PC-3 (cell line): ENCODE measurements at regions not wholly inside any gene's neighbourhood (a gene's known extent, or its start where the extent isn't known, plus 50 kb on each side); places are given as distances from the start of the nearest gene placed in this dataset.

ENCODE experiments used
- ATAC-seq: fragments of 200-7000 bp; cut with Tn5 transposase; 2 replicates; pipeline ENCODE4 v1.9.1; 2020; ENCODE audit warnings: mild to moderate bottlenecking, moderate library complexity
- BruUV-seq: library from RNA; stranded (reverse); fragments of 400-500 nt; replicated peaks from 2 replicates; lab custom pipeline; 2021; lab: Mats Ljungman, UMichigan
- CTCF ChIA-PET: fragments of 300-600 bp; sonication (Branson Sonifier 250); formaldehyde crosslinking; loops from one replicate; lab custom pipeline; 2022; ENCODE audit warnings: antibody characterized with exemption; lab: Charles Lee
- POLR2A ChIA-PET: fragments of 300-600 bp; sonication (Branson Sonifier 250); formaldehyde crosslinking; loops from one replicate; lab custom pipeline; 2022; ENCODE audit warnings: antibody characterized with exemption; ENCODE audit not compliant: unreplicated experiment; lab: Charles Lee
- DNase-seq: peaks from one replicate; pipeline ENCODE4 v3.0.0-alpha.2; 2015
- H2AFZ ChIP-seq: fragments of 300-600 bp; sonication (generic); 2 replicates; pipeline ENCODE4 v1.6.0; 2016; ENCODE audit warnings: antibody characterized with exemption, low read length
- H3F3A ChIP-seq: fragments of 300-600 bp; sonication (generic); one replicate; pipeline ENCODE4 v1.6.0; 2017; ENCODE audit warnings: antibody characterized with exemption, low read length, control low read depth, mild to moderate bottlenecking; ENCODE audit not compliant: unreplicated experiment
- H3K27ac ChIP-seq: fragments of 300-600 bp; sonication (generic); 2 replicates; pipeline ENCODE4 v1.5.1; 2016; ENCODE audit warnings: mild to moderate bottlenecking, low read length
- H3K27me3 ChIP-seq: fragments of 300-600 bp; sonication (generic); 2 replicates; pipeline ENCODE4 v1.6.1; 2016; ENCODE audit warnings: low read length, mixed read lengths
- H3K36me3 ChIP-seq: fragments of 300-600 bp; sonication (generic); 2 replicates; pipeline ENCODE4 v1.6.1; 2016; ENCODE audit warnings: low read depth, mixed run types, low read length, mixed read lengths
- H3K4me1 ChIP-seq: fragments of 300-600 bp; sonication (generic); 2 replicates; pipeline ENCODE4 v1.5.1; 2016; ENCODE audit warnings: low read length; ENCODE audit not compliant: insufficient read depth
- H3K4me2 ChIP-seq: fragments of 300-600 bp; sonication (generic); 2 replicates; pipeline ENCODE4 v1.6.0; 2016; ENCODE audit warnings: low read length
- H3K4me3 ChIP-seq: fragments of 300-600 bp; sonication (generic); 2 replicates; pipeline ENCODE4 v1.5.1; 2016; ENCODE audit warnings: mild to moderate bottlenecking, low read length, mixed read lengths
- H3K79me2 ChIP-seq: fragments of 300-600 bp; sonication (generic); 2 replicates; pipeline ENCODE4 v1.6.1; 2017; ENCODE audit warnings: low read length, mixed read lengths
- H3K9ac ChIP-seq: fragments of 300-600 bp; sonication (generic); 2 replicates; pipeline ENCODE4 v1.6.0; 2016; ENCODE audit warnings: mild to moderate bottlenecking, low read length
- H3K9me2 ChIP-seq: fragments of 300-600 bp; sonication (generic); replicated peaks from 2 replicates; pipeline ENCODE4 v1.6.1; 2016; ENCODE audit warnings: mixed run types, low read length, mixed read lengths
- H3K9me3 ChIP-seq: fragments of 300-600 bp; sonication (generic); 2 replicates; pipeline ENCODE4 v1.6.1; 2016; ENCODE audit warnings: low read length, mixed read lengths
- H4K20me1 ChIP-seq: fragments of 300-600 bp; sonication (generic); 2 replicates; pipeline ENCODE4 v1.6.1; 2016; ENCODE audit warnings: low read length, mixed read lengths
- EZH2 ChIP-seq: fragments of 300-600 bp; sonication (generic); IDR thresholded peaks from one replicate; pipeline ENCODE4 v1.6.1; 2017; ENCODE audit warnings: antibody characterized with exemption, mild to moderate bottlenecking, low read length; ENCODE audit not compliant: unreplicated experiment
- EZH2phosphoT487 ChIP-seq: fragments of 300-600 bp; sonication (generic); IDR thresholded peaks from 2 replicates; pipeline ENCODE4 v1.6.1; 2018; ENCODE audit warnings: mild to moderate bottlenecking, antibody characterized with exemption, low read length, borderline replicate concordance
- intact Hi-C: fragments of 100-400 bp; cut with micrococcal nuclease; formaldehyde crosslinking; loops from 2 replicates; pipeline ENCODE4 v1.9.0; 2023
- TF ChIP-seq, protein P1 (sequence below): fragments of 300-600 bp; sonication (generic); conservative IDR thresholded peaks from 2 replicates; pipeline ENCODE4 v1.5.1; 2017; ENCODE audit warnings: antibody characterized with exemption, low read depth, mild to moderate bottlenecking, low read length

DNA sequence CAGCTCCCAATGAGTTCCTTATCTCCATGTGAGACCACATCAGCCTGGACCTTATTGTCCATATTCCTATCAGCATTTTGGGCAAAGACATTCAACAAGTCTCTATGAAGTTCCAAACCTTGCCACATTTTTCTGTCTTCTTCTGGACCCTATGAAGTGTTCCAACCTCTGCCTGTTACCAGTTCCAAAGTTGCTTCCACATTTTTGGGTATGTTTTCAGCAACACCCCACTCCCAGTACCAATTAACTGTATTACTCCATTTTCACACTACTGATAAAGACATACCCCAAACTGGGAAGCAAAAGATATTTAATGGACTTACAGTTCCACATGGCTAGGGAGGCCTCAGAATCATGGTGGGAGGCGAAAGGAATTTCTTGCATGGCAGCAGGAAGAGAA is 548.5 kb downstream of the CHSY3 start:
- no peak for ATAC-seq
- no peaks in the 10 kb centered on the region for H3K79me2 ChIP-seq
- 0 out of 2 replicates have a peak, but pooled peaks cover 13% of the 10 kb centered on the region for H3K9me3 ChIP-seq
- POLR2A ChIA-PET: no interaction called here
- H3K9me2 ChIP-seq: no peaks in the 10 kb centered on the region
- H3K4me3 ChIP-seq: no peak overlapping the region
- H2AFZ ChIP-seq: no peak overlapping the region
- no peaks in the 10 kb centered on the region for H3K27me3 ChIP-seq
- no peaks in the 10 kb centered on the region; the same call in 1 of the 2 replicates for H3K36me3 ChIP-seq
- no peaks in the 10 kb centered on the region for H4K20me1 ChIP-seq
- BruUV-seq: no TSS peak
- no peak for DNase-seq
- TF ChIP-seq, protein P1, sequence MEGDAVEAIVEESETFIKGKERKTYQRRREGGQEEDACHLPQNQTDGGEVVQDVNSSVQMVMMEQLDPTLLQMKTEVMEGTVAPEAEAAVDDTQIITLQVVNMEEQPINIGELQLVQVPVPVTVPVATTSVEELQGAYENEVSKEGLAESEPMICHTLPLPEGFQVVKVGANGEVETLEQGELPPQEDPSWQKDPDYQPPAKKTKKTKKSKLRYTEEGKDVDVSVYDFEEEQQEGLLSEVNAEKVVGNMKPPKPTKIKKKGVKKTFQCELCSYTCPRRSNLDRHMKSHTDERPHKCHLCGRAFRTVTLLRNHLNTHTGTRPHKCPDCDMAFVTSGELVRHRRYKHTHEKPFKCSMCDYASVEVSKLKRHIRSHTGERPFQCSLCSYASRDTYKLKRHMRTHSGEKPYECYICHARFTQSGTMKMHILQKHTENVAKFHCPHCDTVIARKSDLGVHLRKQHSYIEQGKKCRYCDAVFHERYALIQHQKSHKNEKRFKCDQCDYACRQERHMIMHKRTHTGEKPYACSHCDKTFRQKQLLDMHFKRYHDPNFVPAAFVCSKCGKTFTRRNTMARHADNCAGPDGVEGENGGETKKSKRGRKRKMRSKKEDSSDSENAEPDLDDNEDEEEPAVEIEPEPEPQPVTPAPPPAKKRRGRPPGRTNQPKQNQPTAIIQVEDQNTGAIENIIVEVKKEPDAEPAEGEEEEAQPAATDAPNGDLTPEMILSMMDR: no peak
- TF ChIP-seq EZH2phosphoT487 (no peak), EZH2 (no peak)
- no peak overlapping the region for H3K4me2 ChIP-seq
- H3K9ac ChIP-seq: no peak overlapping the region
- no peaks in the 10 kb centered on the region for H3F3A ChIP-seq
- no peak overlapping the region for H3K27ac ChIP-seq
- no peaks in the 10 kb centered on the region for H3K4me1 ChIP-seq
- intact Hi-C loops: no loop called here
- CTCF ChIA-PET: no interaction called here

DNA sequence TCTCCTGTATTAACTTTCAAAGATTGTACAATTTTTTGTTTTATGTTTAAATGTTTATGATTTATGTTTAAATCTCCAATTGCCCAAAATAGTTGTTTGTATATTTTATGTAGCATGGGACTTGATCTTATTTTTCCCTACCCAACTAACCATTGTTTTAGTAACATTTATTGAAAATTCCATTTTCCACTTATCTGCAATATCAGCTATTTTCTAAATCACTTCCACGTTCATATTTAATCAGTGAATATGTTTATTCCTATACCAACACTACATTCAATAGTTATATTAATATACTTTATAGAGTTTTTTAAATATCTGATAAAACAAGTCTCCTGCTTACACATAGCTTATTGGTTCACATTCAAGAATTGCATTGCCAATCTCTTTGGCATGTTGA is 532.2 kb downstream of the CHSY3 start:
- H2AFZ ChIP-seq: no peak overlapping the region
- no peak overlapping the region for H3K9ac ChIP-seq
- no peak for TF ChIP-seq EZH2
- TF ChIP-seq EZH2phosphoT487: no peak
- TF ChIP-seq, protein P1: no peak
- H4K20me1 ChIP-seq: no peaks in the 10 kb centered on the region
- intact Hi-C loops: no loop called here
- H3K27ac ChIP-seq: no peak overlapping the region
- no peaks in the 10 kb centered on the region for H3K79me2 ChIP-seq
- no peaks in the 10 kb centered on the region for H3K9me2 ChIP-seq
- no peak overlapping the region for H3K4me3 ChIP-seq
- H3K27me3 ChIP-seq: no peaks in the 10 kb centered on the region
- no TSS peak for BruUV-seq
- DNase-seq: no peak
- H3K4me2 ChIP-seq: no peak overlapping the region
- H3K9me3 ChIP-seq: no peaks in the 10 kb centered on the region
- no peak for ATAC-seq
- H3K36me3 ChIP-seq: peaks cover 6% of the 10 kb centered on the region; the same call in 1 of the 2 replicates
- CTCF ChIA-PET: no interaction called here
- H3F3A ChIP-seq: no peaks in the 10 kb centered on the region
- H3K4me1 ChIP-seq: no peaks in the 10 kb centered on the region
- POLR2A ChIA-PET: no interaction called here

DNA sequence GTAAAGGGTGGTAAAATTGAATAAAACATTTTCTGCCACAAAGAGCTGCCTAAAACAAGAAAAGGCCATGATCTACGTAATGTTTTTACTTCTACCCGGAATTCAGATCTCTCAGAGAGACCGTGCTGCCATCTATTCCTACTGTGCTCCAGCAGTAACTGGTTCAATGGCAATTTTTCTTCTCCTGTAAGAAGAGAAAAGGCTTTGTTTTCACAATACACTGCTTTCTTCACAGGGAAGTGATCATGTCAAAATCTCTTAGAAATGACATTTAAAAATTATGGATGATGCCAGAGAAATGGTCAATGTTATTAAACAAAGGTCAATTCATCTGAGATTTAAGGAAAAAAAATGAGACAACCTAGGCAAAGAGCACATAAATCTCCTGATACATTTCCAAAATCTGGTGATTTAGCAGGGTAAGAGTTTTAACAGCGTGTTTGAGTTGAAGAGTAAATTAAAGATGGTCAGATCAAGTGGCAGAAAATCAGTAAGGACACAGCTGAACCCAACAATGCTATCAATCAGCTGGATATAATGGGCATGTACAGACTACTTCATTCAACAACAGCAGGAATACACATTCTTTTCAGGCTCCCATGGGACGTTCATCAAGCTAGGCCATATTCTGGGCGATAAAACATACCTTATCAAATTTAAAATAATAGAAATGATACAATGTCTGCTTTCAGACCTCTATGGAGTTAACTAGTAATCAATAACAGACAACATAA is 523.1 kb downstream of the CHSY3 start:
- CTCF ChIA-PET: no interaction called here
- no peak for TF ChIP-seq EZH2phosphoT487
- TF ChIP-seq EZH2: no peak
- TF ChIP-seq, protein P1: no peak

More for the DNA sequence above, 523.1 kb downstream of the CHSY3 start:
- no peak overlapping the region for H3K4me3 ChIP-seq
- no peaks in the 10 kb centered on the region for H3K79me2 ChIP-seq
- no peaks in the 10 kb centered on the region for H3K9me2 ChIP-seq
- BruUV-seq: no TSS peak
- H4K20me1 ChIP-seq: no peaks in the 10 kb centered on the region
- DNase-seq: no peak
- H3K9me3 ChIP-seq: no peaks in the 10 kb centered on the region
- H3K4me1 ChIP-seq: no peaks in the 10 kb centered on the region
- no peaks in the 10 kb centered on the region for H3K27me3 ChIP-seq
- no peak overlapping the region for H3K4me2 ChIP-seq
- ATAC-seq: no peak
- POLR2A ChIA-PET: no interaction called here
- H3K9ac ChIP-seq: no peak overlapping the region
- H2AFZ ChIP-seq: no peak overlapping the region
- intact Hi-C loops: no loop called here
- H3K27ac ChIP-seq: no peak overlapping the region
- H3K36me3 ChIP-seq: no peaks in the 10 kb centered on the region
- no peaks in the 10 kb centered on the region for H3F3A ChIP-seq
